ENCODE measurements at regions not wholly inside any gene's neighbourhood (a gene's known extent, or its start where the extent isn't known, plus 50 kb on each side); places are given as distances from the start of the nearest gene placed in this dataset.

DNA sequence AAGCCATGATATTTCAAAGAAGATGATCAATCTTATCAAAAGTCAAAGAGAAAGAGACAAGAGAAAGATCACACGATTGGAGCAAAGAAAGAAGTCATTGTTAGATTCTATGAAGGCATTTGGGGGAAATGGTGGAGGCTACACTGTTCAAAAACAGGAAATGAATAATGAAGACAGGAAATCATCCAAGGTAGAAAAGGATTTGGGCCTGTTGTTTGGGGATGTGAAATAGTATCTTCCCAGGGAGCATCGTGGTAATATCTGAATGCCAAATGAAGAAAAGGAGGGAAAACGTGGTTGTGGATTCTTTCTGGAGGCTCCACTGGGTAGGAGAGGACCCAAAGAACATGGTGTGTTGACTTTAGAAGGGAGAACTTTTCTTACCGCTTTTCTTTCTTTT lies 482.4 kb downstream of the NLGN4X start:
- TF ChIP-seq, protein P1, sequence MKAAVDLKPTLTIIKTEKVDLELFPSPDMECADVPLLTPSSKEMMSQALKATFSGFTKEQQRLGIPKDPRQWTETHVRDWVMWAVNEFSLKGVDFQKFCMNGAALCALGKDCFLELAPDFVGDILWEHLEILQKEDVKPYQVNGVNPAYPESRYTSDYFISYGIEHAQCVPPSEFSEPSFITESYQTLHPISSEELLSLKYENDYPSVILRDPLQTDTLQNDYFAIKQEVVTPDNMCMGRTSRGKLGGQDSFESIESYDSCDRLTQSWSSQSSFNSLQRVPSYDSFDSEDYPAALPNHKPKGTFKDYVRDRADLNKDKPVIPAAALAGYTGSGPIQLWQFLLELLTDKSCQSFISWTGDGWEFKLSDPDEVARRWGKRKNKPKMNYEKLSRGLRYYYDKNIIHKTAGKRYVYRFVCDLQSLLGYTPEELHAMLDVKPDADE (IDR thresholded peaks at IDR 0.05), result no peak
- TF ChIP-seq, protein P2, sequence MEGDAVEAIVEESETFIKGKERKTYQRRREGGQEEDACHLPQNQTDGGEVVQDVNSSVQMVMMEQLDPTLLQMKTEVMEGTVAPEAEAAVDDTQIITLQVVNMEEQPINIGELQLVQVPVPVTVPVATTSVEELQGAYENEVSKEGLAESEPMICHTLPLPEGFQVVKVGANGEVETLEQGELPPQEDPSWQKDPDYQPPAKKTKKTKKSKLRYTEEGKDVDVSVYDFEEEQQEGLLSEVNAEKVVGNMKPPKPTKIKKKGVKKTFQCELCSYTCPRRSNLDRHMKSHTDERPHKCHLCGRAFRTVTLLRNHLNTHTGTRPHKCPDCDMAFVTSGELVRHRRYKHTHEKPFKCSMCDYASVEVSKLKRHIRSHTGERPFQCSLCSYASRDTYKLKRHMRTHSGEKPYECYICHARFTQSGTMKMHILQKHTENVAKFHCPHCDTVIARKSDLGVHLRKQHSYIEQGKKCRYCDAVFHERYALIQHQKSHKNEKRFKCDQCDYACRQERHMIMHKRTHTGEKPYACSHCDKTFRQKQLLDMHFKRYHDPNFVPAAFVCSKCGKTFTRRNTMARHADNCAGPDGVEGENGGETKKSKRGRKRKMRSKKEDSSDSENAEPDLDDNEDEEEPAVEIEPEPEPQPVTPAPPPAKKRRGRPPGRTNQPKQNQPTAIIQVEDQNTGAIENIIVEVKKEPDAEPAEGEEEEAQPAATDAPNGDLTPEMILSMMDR (conservative IDR thresholded peaks at IDR 0.05; ENCODE audit: low read depth in 2 of 2), result no peak
- TF ChIP-seq EZH2 (IDR thresholded peaks at IDR 0.05; ENCODE audit: low read depth, unreplicated experiment) (no peak), EZH2phosphoT487 (IDR thresholded peaks at IDR 0.05; ENCODE audit: unreplicated experiment) (no peak), POLR2AphosphoS5 (IDR thresholded peaks at IDR 0.05; ENCODE audit: low read depth) (no peak), CREB1 (CRISPR knock-in tag; IDR thresholded peaks at IDR 0.05; ENCODE audit: low read depth) (no peak), ZNF114 (CRISPR knock-in tag; IDR thresholded peaks at IDR 0.05) (no peak), JUNB (IDR thresholded peaks at IDR 0.05; ENCODE audit: unreplicated experiment) (no peak)
- TF ChIP-seq, protein P3, sequence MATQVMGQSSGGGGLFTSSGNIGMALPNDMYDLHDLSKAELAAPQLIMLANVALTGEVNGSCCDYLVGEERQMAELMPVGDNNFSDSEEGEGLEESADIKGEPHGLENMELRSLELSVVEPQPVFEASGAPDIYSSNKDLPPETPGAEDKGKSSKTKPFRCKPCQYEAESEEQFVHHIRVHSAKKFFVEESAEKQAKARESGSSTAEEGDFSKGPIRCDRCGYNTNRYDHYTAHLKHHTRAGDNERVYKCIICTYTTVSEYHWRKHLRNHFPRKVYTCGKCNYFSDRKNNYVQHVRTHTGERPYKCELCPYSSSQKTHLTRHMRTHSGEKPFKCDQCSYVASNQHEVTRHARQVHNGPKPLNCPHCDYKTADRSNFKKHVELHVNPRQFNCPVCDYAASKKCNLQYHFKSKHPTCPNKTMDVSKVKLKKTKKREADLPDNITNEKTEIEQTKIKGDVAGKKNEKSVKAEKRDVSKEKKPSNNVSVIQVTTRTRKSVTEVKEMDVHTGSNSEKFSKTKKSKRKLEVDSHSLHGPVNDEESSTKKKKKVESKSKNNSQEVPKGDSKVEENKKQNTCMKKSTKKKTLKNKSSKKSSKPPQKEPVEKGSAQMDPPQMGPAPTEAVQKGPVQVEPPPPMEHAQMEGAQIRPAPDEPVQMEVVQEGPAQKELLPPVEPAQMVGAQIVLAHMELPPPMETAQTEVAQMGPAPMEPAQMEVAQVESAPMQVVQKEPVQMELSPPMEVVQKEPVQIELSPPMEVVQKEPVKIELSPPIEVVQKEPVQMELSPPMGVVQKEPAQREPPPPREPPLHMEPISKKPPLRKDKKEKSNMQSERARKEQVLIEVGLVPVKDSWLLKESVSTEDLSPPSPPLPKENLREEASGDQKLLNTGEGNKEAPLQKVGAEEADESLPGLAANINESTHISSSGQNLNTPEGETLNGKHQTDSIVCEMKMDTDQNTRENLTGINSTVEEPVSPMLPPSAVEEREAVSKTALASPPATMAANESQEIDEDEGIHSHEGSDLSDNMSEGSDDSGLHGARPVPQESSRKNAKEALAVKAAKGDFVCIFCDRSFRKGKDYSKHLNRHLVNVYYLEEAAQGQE (IDR thresholded peaks at IDR 0.05; ENCODE audit: unreplicated experiment), result no peak
